SK-N-MC (cell line): ENCODE measurements at regions not wholly inside any gene's neighbourhood (a gene's known extent, or its start where the extent isn't known, plus 50 kb on each side); places are given as distances from the start of the nearest gene placed in this dataset.

ENCODE experiments used
- EZH2 ChIP-seq: fragments of 200-600 bp; sonication (generic); IDR thresholded peaks from one replicate; pipeline ENCODE4 v1.6.1; 2017; ENCODE audit warnings: antibody characterized with exemption
- FOXP2 ChIP-seq: optimal IDR thresholded peaks from 2 replicates; pipeline ENCODE3; 2011; ENCODE audit warnings: mild to moderate bottlenecking, moderate library complexity; ENCODE audit not compliant: insufficient read depth; ENCODE audit errors: extremely low read length, control extremely low read depth
- POLR2AphosphoS5 ChIP-seq: IDR thresholded peaks from 2 replicates; pipeline ENCODE4 v1.6.1; 2012; ENCODE audit warnings: mild to moderate bottlenecking, low read depth, low read length, borderline replicate concordance

- no peak for TF ChIP-seq POLR2AphosphoS5
- TF ChIP-seq EZH2: no peak
- no peak for TF ChIP-seq FOXP2
Measured at GRCh38 chr6:92759178-92759577, 660.2 kb downstream of the EPHA7 start.
